HG03135 (cell line): ENCODE measurements at regions not wholly inside any gene's neighbourhood (a gene's known extent, or its start where the extent isn't known, plus 50 kb on each side); places are given as distances from the start of the nearest gene placed in this dataset.
"Not testable (repeated sequence)": the region's sequence is repeated elsewhere in the genome, so short reads cannot be mapped to it uniquely, and the experiment has no call there.

ENCODE experiments used
- ATAC-seq: cut with Tn5 transposase; IDR thresholded peaks from one replicate; pipeline ENCODE4 v1.9.1; 2021; ENCODE audit warnings: mild to moderate bottlenecking, moderate library complexity; ENCODE audit not compliant: unreplicated experiment

GRCh38 chr20:19024296-19025035 is 188.0 kb upstream of the SLC24A3 start:
- ATAC-seq: no peak

DNA sequence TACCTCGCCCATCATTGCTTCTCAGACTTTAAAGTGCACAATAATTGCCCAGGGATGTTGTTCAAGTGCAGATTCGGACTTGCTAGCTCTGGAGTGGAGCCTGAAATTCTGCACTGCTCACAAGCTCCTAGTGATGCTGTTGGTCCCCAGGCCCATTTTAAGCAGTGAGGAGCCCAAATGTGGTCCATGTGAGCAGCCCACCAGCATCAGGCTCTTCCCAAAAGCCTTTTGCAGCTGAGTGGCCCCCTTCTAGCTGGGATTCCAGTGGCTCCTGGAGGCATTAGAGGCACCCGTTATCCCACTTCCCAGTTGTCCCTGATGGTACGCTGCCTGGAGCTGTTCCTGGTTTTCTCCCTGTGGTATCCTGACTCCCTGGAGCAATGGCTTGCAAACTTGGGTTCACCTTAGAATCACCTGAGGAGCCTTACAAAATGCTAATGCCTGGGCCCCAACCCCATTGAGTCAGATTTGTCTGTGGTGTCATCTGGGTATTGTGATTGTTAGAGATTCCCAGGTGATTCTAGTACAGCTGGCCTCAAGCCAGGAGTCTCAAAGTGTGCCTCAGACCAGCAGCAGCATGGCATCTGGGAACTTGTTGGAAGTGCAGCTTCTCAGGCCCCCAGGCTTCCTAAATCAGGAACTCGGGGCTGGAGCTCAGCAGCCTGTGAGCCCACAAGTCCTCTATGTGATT is 186.9 kb upstream of the SLC24A3 start:
- ATAC-seq: no peak

DNA sequence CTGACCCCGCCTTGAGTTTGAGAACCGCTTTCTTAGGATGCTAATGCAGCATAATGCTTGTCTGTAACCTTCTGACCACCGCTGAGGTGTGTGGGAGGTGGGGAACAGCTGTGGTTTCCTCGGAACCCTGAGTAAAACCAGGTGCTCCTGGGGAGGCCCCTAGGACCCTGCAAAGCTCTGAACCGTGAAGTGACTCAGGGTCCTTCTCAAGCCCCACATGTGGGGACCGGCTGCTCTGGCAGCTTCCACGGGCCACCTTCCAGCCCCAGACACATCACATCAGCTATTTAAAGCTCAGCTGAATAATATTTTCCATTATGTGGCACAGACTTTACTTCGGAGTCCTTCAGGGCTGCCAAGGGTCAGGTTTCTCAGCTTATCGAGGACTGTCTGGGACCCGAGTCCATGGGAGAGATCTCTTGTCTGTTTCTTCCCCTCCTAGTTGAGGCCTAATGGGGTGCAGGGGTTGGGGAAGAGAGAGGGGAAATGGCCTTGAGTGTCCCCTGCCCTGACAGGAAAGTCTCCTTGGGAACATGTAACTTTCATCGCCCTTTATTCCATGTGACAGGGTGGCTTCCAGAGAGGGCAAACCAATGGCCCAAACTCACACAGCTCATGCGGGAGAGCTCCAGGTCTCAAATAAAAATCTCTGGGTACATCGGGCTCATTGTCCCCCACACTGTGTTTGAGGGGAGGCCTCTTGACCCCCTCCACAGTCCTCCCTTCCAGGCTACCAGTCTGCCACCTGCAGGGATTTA is 186.1 kb upstream of the SLC24A3 start:
- peak; percentile 58 for ATAC-seq

DNA sequence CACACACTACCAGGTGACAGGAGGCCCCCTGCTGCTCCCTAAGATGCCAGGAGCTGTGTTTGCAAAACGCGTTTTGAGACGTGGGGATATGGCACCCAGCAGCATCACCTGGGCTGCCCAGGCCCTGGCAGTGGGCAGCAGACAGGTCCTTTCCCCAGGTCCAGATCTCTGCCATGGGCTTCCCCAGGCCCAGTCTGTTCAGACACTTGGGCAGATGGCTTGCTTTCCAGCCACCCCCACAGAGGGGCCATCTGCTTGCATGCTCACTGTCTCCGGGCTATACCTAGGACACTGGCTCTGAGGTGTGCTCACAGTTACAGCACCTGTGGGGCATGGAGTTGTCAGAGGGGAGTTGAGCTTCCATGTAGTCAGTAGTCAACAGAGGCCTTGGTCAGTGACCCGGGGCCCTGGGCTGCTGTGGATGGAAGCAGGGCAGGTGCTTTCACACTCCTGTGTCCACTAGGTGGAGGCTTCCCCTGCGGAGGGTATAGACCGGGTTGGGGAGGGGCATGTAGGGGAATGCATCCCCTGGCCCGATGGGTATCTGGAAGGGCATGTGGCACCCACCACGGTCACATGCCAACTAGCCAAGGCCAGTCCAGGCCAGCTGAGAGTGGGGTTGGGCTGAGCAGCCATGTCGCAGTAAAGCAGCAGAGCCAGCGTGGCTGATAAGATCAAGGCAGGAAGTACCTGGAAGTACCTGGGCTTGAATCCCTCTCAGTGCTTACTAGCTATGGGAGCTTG is 185.4 kb upstream of the SLC24A3 start:
- ATAC-seq: no peak

- ATAC-seq: no peak
These were observed 184.5 kb upstream of the SLC24A3 start for GRCh38 chr20:19027971-19028370.

- no peak for ATAC-seq
These were observed 170.7 kb upstream of the SLC24A3 start for GRCh38 chr20:19041787-19042186.

GRCh38 chr20:19045371-19045770 is 167.1 kb upstream of the SLC24A3 start:
- ATAC-seq: no peak

DNA sequence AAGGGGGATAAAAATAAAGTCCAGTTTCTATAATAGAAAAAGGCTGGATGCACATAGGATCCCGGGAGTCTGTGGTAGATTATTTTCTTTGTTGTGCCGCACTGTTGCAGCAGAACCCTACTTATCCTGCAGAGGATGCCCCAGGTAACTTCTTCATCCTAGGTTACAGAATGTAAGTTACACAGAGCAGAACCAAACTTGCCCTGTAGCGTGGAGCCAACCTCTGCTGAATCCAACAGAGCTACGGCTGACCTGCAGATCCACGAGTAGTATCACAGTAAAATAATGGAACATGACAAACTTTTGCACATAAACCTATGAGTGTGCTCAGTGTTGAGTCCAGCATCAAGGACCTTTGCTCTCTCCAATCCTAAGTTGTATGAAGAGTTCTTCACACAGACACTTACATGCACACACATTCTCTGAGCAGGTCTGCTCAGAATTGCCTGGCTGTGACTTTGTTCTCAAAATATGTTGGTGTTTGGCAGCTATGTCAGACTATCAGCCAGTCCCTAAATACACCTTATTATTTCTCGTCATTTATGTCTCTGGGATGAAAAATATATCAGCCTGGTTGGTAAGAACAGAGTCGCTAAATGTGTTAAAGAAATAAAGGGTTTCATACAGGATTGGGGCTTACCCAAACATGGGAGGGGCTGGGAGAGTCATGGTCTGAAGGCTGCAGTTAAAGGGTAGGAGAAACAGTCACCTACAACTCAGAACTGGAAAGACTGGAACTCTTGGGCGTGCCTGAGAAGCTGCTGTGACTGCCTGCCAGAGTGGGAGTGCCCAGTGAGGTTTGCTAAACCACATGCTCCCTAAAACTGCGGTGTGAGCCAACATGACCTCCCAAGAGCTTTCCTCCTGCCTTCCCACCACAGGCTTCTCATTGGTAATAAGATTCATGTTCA is 165.1 kb upstream of the SLC24A3 start:
- ATAC-seq: no peak

DNA sequence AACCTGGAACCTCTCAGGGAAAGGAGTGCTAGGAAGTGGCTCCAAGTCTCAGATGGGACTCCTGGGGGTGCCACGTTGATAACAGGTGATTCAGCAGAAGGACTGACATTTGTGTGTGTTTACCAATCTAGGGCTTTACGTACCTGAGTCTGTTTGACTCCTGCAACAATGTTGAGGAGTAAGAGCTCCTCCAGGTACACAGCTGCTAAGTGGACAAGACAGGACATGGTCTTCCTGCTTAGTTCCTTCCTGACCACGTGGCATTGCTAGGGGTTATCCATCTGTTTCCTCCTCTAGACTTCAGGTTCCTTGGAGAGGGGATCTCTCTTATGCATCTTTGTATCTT is 164.5 kb upstream of the SLC24A3 start:
- no peak for ATAC-seq

GRCh38 chr20:19048995-19049501 is 163.4 kb upstream of the SLC24A3 start:
- ATAC-seq: no peak

DNA sequence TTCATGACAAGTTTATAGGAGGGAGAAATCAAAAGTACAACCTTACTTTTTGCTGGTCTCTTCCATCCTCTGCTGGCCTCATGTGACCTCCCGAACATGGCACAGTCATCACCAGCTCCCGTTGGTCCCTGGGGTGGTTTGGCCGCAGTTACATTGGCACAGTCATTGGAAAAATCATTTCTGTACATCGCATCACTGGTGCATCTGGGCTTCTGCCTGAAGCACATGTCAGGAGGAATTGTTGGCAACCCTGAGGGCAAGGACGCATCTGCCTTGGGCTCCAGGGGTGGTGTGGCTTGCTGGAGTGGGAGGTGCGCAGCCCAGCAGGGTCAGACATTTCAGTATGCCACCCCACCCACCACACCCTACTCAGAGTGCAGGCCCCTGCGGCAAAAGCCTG is 162.9 kb upstream of the SLC24A3 start:
- ATAC-seq: no peak

- no peak for ATAC-seq
These were observed 155.5 kb upstream of the SLC24A3 start for GRCh38 chr20:19056909-19057308.

GRCh38 chr20:19064788-19065187 is 147.7 kb upstream of the SLC24A3 start:
- ATAC-seq: not testable (repeated sequence)

DNA sequence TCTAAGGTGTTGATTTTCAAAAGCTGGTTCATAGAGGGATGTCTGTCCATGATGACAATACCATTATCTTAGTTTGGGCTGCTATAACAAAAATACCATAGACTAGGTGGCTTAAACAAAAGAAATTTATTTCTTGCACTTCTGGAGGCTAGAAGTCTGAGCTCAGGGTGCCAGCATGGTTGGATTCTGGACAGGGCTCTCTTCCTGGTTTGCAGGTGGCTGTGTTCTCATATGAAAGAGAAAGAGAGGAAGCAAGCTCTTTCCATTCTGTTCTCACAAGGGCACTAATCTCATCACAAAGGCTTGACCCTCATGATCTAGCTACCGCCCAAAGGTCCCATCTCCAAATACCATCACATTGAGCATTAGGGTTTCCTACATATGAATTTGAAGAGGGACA is 144.5 kb upstream of the SLC24A3 start:
- no peak for ATAC-seq

DNA sequence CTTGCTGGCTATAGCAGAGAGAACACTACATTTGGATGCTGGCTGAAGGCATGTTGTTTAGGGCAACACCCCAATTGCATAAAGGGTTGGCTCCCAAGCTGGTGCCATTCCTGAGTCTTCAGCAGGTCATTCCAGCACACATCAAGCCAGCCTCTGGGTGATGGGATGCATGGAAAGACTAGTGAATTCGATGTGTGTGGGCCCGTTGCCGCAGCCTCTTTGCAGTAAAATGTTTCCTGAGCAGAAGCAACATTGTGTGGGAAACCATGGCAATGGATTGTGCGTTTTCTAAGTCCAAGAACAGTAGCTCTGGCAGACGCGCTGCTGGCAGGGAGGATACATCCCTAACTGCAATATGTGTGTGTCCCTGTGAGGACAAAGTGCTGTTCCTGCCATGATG is 142.4 kb upstream of the SLC24A3 start:
- ATAC-seq: no peak

DNA sequence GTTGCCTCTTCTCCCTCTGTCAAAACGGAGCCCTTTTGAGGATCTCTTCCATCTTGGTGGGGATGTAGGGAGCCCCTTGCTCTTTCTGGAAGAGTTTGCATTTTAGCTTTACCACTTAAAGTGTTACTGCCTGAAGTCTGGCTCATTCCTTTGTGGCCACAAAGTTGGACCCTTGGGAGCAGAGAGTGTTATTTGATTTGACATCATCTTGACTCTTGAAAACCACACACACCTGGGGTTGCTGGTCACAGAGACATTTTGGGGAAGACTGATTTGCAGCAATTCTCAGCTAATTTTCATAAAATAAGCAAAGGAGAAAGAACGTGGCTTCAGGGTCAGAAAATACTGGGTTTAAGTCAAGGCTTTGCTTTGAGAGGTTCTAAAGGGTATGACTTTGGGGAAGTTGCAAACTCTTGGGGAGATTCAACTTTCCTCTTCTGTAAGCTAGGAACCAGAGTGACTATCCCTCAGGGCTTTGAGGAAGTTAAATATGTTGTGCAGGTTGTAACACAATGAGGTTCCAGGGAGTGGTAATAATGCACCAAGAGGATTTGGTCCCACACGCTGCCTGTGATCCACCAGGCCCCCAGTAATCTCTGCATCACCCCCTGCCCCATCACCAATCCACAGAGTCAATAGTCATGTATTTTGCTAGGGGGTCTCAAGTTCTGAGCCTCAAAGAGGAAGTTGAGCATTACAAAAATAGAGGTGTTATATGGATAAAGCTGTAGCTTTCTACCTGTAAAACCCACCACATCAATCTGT is 141.6 kb upstream of the SLC24A3 start:
- peak; percentile 30 for ATAC-seq

GRCh38 chr20:19071446-19071725 is 141.1 kb upstream of the SLC24A3 start:
- peak; percentile 41 for ATAC-seq

GRCh38 chr20:19071902-19072498 is 140.4 kb upstream of the SLC24A3 start:
- ATAC-seq: no peak

DNA sequence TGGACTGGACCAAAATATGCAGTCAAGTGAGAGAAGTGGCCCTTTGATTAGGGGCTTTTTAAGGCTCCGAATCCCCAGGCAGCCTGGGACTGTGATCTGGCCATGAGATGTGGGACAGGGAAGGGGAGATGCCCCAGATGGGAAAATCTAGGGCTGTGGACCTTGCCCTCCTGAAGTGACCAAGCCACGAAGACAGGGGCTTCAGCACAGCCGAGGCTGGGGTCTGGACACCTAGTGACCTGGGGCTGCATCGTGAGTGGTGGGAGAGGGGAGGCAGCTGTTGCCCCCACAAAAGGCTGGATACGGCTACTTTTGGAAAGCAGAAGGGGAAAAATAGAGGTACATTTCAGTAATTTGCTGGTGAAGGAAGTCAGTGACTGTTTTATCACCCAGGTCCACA is 139.5 kb upstream of the SLC24A3 start:
- no peak for ATAC-seq
